HG03354 (cell line): ENCODE measurements at regions not wholly inside any gene's neighbourhood (a gene's known extent, or its start where the extent isn't known, plus 50 kb on each side); places are given as distances from the start of the nearest gene placed in this dataset.
"Not testable (repeated sequence)": the region's sequence is repeated elsewhere in the genome, so short reads cannot be mapped to it uniquely, and the experiment has no call there.

Experiments
- ATAC-seq: cut with Tn5 transposase; IDR thresholded peaks from one replicate; pipeline ENCODE4 v1.9.1; 2021; ENCODE audit warnings: mild to moderate bottlenecking; ENCODE audit not compliant: unreplicated experiment, poor library complexity, severe bottlenecking

GRCh38 chr7:80020277-80020676 lies 114.4 kb upstream of the GNAI1 start:
- ATAC-seq: not testable (repeated sequence)

GRCh38 chr7:80019809-80020207 lies 114.8 kb upstream of the GNAI1 start:
- peak; percentile 15 for ATAC-seq

- ATAC-seq: peak; percentile 99
Measured at GRCh38 chr7:80018941-80019808, 115.5 kb upstream of the GNAI1 start.

GRCh38 chr7:80017101-80017698 lies 117.4 kb upstream of the GNAI1 start:
- ATAC-seq: no peak

- ATAC-seq: no peak
Measured at GRCh38 chr7:80014511-80014910, 120.1 kb upstream of the GNAI1 start.

- no peak for ATAC-seq
Measured at GRCh38 chr7:80008039-80008438, 126.6 kb upstream of the GNAI1 start.

- no peak for ATAC-seq
Measured at GRCh38 chr7:80002865-80003264, 131.8 kb upstream of the GNAI1 start.

- no peak for ATAC-seq
Measured at GRCh38 chr7:79998363-79998762, 136.3 kb upstream of the GNAI1 start.

GRCh38 chr7:79997345-79997744 lies 137.3 kb upstream of the GNAI1 start:
- ATAC-seq: no peak

- not testable (repeated sequence) for ATAC-seq
Measured at GRCh38 chr7:79995741-79996140, 138.9 kb upstream of the GNAI1 start.

GRCh38 chr7:79988653-79989052 lies 146.0 kb upstream of the GNAI1 start:
- no peak for ATAC-seq

- no peak for ATAC-seq
Measured at GRCh38 chr7:79984210-79984609, 150.4 kb upstream of the GNAI1 start.

GRCh38 chr7:79982141-79982770 lies 152.4 kb upstream of the GNAI1 start:
- no peak for ATAC-seq

GRCh38 chr7:79980376-79980775 lies 154.3 kb upstream of the GNAI1 start:
- ATAC-seq: no peak

- ATAC-seq: no peak
Measured at GRCh38 chr7:79979437-79979836, 155.2 kb upstream of the GNAI1 start.

- no peak for ATAC-seq
Measured at GRCh38 chr7:79977481-79977880, 157.2 kb upstream of the GNAI1 start.

- not testable (repeated sequence) for ATAC-seq
Measured at GRCh38 chr7:79976711-79977020, 158.0 kb upstream of the GNAI1 start.

GRCh38 chr7:79975986-79976710 lies 158.5 kb upstream of the GNAI1 start:
- ATAC-seq: not testable (repeated sequence)

GRCh38 chr7:79973455-79973854 lies 161.2 kb upstream of the GNAI1 start:
- ATAC-seq: no peak

- no peak for ATAC-seq
Measured at GRCh38 chr7:79971058-79971457, 163.6 kb upstream of the GNAI1 start.
